ENCODE measurements at regions not wholly inside any gene's neighbourhood (a gene's known extent, or its start where the extent isn't known, plus 50 kb on each side); places are given as distances from the start of the nearest gene placed in this dataset.
"Not testable (repeated sequence)": the region's sequence is repeated elsewhere in the genome, so short reads cannot be mapped to it uniquely, and the experiment has no call there.

- Mint-ChIP-seq H3K9me3 (no peaks in the 10 kb centered on the region), H3K27me3 (no peaks in the 10 kb centered on the region), H3K4me1 (no peaks in the 10 kb centered on the region), H3K36me3 (ENCODE audit: low read depth) (no peaks in the 10 kb centered on the region), H3K4me3 (no peak overlapping the region), H3K27ac (no peak overlapping the region)
- no peak for DNase-seq
- CTCF ChIA-PET, result no interaction called here
- POLR2A ChIA-PET, result no interaction called here
Observed at GRCh38 chr9:31585158-31585557, 799.3 kb upstream of the ACO1 start.

- Mint-ChIP-seq H3K4me3 (no peak overlapping the region), H3K27ac (no peak overlapping the region), H3K27me3 (no peaks in the 10 kb centered on the region), H3K4me1 (no peaks in the 10 kb centered on the region), H3K9me3 (no peaks in the 10 kb centered on the region), H3K36me3 (ENCODE audit: low read depth) (no peaks in the 10 kb centered on the region)
- ChIA-PET POLR2A (no interaction called here), CTCF (no interaction called here)
- no peak for DNase-seq
Observed at GRCh38 chr9:31587146-31587545, 797.3 kb upstream of the ACO1 start.

- DNase-seq, result no peak
- ChIA-PET POLR2A (no interaction called here), CTCF (no interaction called here)
- Mint-ChIP-seq H3K27me3 (no peaks in the 10 kb centered on the region), H3K36me3 (ENCODE audit: low read depth) (no peaks in the 10 kb centered on the region), H3K4me3 (no peak overlapping the region), H3K4me1 (no peaks in the 10 kb centered on the region), H3K9me3 (no peaks in the 10 kb centered on the region), H3K27ac (no peak overlapping the region)
Observed at GRCh38 chr9:31588006-31588405, 796.4 kb upstream of the ACO1 start.

- DNase-seq, result no peak
- CTCF ChIA-PET, result no interaction called here
- no peak overlapping the region for H3K27ac Mint-ChIP-seq
- no peaks in the 10 kb centered on the region for H3K27me3 Mint-ChIP-seq
- H3K4me3 Mint-ChIP-seq, result no peak overlapping the region
- H3K36me3 Mint-ChIP-seq (ENCODE audit: low read depth), result no peaks in the 10 kb centered on the region
- no peaks in the 10 kb centered on the region for H3K9me3 Mint-ChIP-seq
- no peaks in the 10 kb centered on the region for H3K4me1 Mint-ChIP-seq
- POLR2A ChIA-PET, result no interaction called here
Observed at GRCh38 chr9:31588756-31589155, 795.7 kb upstream of the ACO1 start.

- Mint-ChIP-seq H3K27ac (no peak overlapping the region), H3K4me3 (no peak overlapping the region), H3K36me3 (ENCODE audit: low read depth) (no peaks in the 10 kb centered on the region), H3K9me3 (no peaks in the 10 kb centered on the region), H3K4me1 (no peaks in the 10 kb centered on the region), H3K27me3 (no peaks in the 10 kb centered on the region)
- DNase-seq, result no peak
- POLR2A ChIA-PET, result no interaction called here
- CTCF ChIA-PET, result no interaction called here
Observed at GRCh38 chr9:31590091-31590490, 794.4 kb upstream of the ACO1 start.

- H3K4me1 Mint-ChIP-seq; DNase-seq; H3K27me3 Mint-ChIP-seq; CTCF ChIA-PET; POLR2A ChIA-PET; H3K27ac Mint-ChIP-seq; H3K9me3 Mint-ChIP-seq; H3K36me3 Mint-ChIP-seq (ENCODE audit: low read depth); H3K4me3 Mint-ChIP-seq: not testable (repeated sequence)
Observed at GRCh38 chr9:31597086-31597485, 787.4 kb upstream of the ACO1 start.

GRCh38 chr9:31597977-31598376, 786.5 kb upstream of the ACO1 start:
- H3K4me1 Mint-ChIP-seq, result peaks cover 3% of the 10 kb centered on the region
- no peak overlapping the region for H3K27ac Mint-ChIP-seq
- no peak for DNase-seq
- H3K4me3 Mint-ChIP-seq, result no peak overlapping the region
- H3K27me3 Mint-ChIP-seq, result no peaks in the 10 kb centered on the region
- ChIA-PET CTCF (no interaction called here), POLR2A (no interaction called here)
- H3K36me3 Mint-ChIP-seq (ENCODE audit: low read depth), result no peaks in the 10 kb centered on the region
- no peaks in the 10 kb centered on the region for H3K9me3 Mint-ChIP-seq

GRCh38 chr9:31601666-31602065, 782.8 kb upstream of the ACO1 start:
- CTCF ChIA-PET, result no interaction called here
- Mint-ChIP-seq H3K36me3 (ENCODE audit: low read depth) (no peaks in the 10 kb centered on the region), H3K4me3 (no peak overlapping the region), H3K27ac (no peak overlapping the region), H3K9me3 (no peaks in the 10 kb centered on the region), H3K4me1 (peaks cover 3% of the 10 kb centered on the region), H3K27me3 (no peaks in the 10 kb centered on the region)
- POLR2A ChIA-PET, result no interaction called here
- DNase-seq, result no peak

- no peaks in the 10 kb centered on the region for H3K9me3 Mint-ChIP-seq
- ChIA-PET CTCF (no interaction called here), POLR2A (no interaction called here)
Observed at GRCh38 chr9:31604531-31604930, 779.9 kb upstream of the ACO1 start.

GRCh38 chr9:31605164-31605563, 779.3 kb upstream of the ACO1 start:
- Mint-ChIP-seq H3K27ac (no peak overlapping the region), H3K36me3 (ENCODE audit: low read depth) (no peaks in the 10 kb centered on the region), H3K4me1 (no peaks in the 10 kb centered on the region), H3K4me3 (no peak overlapping the region), H3K9me3 (no peaks in the 10 kb centered on the region), H3K27me3 (no peaks in the 10 kb centered on the region)
- ChIA-PET POLR2A (no interaction called here), CTCF (no interaction called here)
- DNase-seq, result no peak

More at GRCh38 chr9:31604531-31604930, 779.9 kb upstream of the ACO1 start:
- Mint-ChIP-seq H3K36me3 (ENCODE audit: low read depth) (no peaks in the 10 kb centered on the region), H3K27me3 (no peaks in the 10 kb centered on the region), H3K4me3 (no peak overlapping the region), H3K4me1 (no peaks in the 10 kb centered on the region), H3K27ac (no peak overlapping the region)
- DNase-seq, result no peak

GRCh38 chr9:31606678-31607077, 777.8 kb upstream of the ACO1 start:
- Mint-ChIP-seq H3K27ac (no peak overlapping the region), H3K36me3 (ENCODE audit: low read depth) (no peaks in the 10 kb centered on the region), H3K27me3 (no peaks in the 10 kb centered on the region), H3K9me3 (no peaks in the 10 kb centered on the region), H3K4me3 (no peak overlapping the region), H3K4me1 (no peaks in the 10 kb centered on the region)
- DNase-seq, result no peak
- POLR2A ChIA-PET, result no interaction called here
- CTCF ChIA-PET, result no interaction called here

GRCh38 chr9:31608416-31608815, 776.0 kb upstream of the ACO1 start:
- Mint-ChIP-seq H3K27ac (no peak overlapping the region), H3K27me3 (no peaks in the 10 kb centered on the region), H3K4me1 (no peaks in the 10 kb centered on the region), H3K9me3 (no peaks in the 10 kb centered on the region), H3K4me3 (no peak overlapping the region), H3K36me3 (ENCODE audit: low read depth) (no peaks in the 10 kb centered on the region)
- ChIA-PET POLR2A (no interaction called here), CTCF (no interaction called here)
- DNase-seq, result no peak

- no peaks in the 10 kb centered on the region for H3K9me3 Mint-ChIP-seq
- H3K27ac Mint-ChIP-seq, result no peak overlapping the region
- no peaks in the 10 kb centered on the region for H3K27me3 Mint-ChIP-seq
- CTCF ChIA-PET, result no interaction called here
- DNase-seq, result no peak
- POLR2A ChIA-PET, result no interaction called here
- H3K4me1 Mint-ChIP-seq, result no peaks in the 10 kb centered on the region
- no peak overlapping the region for H3K4me3 Mint-ChIP-seq
- no peaks in the 10 kb centered on the region for H3K36me3 Mint-ChIP-seq (ENCODE audit: low read depth)
Observed at GRCh38 chr9:31608881-31609280, 775.6 kb upstream of the ACO1 start.

GRCh38 chr9:31612336-31613030, 772.0 kb upstream of the ACO1 start:
- H3K9me3 Mint-ChIP-seq, result no peaks in the 10 kb centered on the region
- H3K4me1 Mint-ChIP-seq, result no peaks in the 10 kb centered on the region
- ChIA-PET POLR2A (no interaction called here), CTCF (no interaction called here)
- H3K4me3 Mint-ChIP-seq, result no peak overlapping the region
- H3K27me3 Mint-ChIP-seq, result no peaks in the 10 kb centered on the region
- no peak for DNase-seq
- H3K27ac Mint-ChIP-seq, result no peak overlapping the region
- no peaks in the 10 kb centered on the region for H3K36me3 Mint-ChIP-seq (ENCODE audit: low read depth)

All from activated CD4-positive, alpha-beta T cell treated with anti-CD3 and anti-CD28 coated beads, Interleukin-2, amount 10 ng/mL, durations not matched to agents 7 days and 5 days (primary cell).